ENCODE measurements at regions not wholly inside any gene's neighbourhood (a gene's known extent, or its start where the extent isn't known, plus 50 kb on each side); places are given as distances from the start of the nearest gene placed in this dataset.
"Not testable (repeated sequence)": the region's sequence is repeated elsewhere in the genome, so short reads cannot be mapped to it uniquely, and the experiment has no call there.

- no peak for DNase-seq (ENCODE audit: low spot score)
- CTCF ChIA-PET: no interaction called here
- no peak overlapping the region for H3K27ac ChIP-seq
- TF ChIP-seq, protein P1, sequence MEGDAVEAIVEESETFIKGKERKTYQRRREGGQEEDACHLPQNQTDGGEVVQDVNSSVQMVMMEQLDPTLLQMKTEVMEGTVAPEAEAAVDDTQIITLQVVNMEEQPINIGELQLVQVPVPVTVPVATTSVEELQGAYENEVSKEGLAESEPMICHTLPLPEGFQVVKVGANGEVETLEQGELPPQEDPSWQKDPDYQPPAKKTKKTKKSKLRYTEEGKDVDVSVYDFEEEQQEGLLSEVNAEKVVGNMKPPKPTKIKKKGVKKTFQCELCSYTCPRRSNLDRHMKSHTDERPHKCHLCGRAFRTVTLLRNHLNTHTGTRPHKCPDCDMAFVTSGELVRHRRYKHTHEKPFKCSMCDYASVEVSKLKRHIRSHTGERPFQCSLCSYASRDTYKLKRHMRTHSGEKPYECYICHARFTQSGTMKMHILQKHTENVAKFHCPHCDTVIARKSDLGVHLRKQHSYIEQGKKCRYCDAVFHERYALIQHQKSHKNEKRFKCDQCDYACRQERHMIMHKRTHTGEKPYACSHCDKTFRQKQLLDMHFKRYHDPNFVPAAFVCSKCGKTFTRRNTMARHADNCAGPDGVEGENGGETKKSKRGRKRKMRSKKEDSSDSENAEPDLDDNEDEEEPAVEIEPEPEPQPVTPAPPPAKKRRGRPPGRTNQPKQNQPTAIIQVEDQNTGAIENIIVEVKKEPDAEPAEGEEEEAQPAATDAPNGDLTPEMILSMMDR (conservative IDR thresholded peaks at IDR 0.05; ENCODE audit: low read depth): no peak
- POLR2A ChIA-PET (ENCODE audit: low non-redundant PET): no interaction called here
These were observed 479.5 kb downstream of the PLPP3 start for GRCh38 chr1:56099766-56100265.

GRCh38 chr1:56098946-56099345 lies 480.4 kb downstream of the PLPP3 start:
- TF ChIP-seq, protein P1 (conservative IDR thresholded peaks at IDR 0.05; ENCODE audit: low read depth): no peak
- POLR2A ChIA-PET (ENCODE audit: low non-redundant PET): no interaction called here
- CTCF ChIA-PET: no interaction called here
- no peak overlapping the region for H3K27ac ChIP-seq
- no peak for DNase-seq (ENCODE audit: low spot score)

DNA sequence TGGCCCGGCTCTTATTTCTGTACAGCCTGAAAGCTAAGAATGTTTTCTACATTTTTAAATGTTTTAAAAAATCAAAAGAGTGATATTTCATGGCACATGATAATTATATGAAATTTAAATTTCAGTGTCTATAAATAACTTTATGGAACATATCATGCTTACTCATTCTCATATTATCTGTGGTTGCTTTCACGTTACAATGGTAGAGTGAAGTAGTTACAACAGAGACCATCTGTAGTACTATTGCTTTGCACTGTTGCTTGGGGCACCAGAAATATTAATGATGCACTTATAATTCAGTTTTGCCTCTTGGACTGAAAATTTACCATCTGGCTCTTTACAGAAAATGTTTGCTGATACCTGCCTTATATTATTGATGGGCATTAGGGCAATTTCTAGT lies 481.6 kb downstream of the PLPP3 start:
- no peak overlapping the region for H3K27ac ChIP-seq
- TF ChIP-seq, protein P1 (conservative IDR thresholded peaks at IDR 0.05; ENCODE audit: low read depth): no peak
- no peak for DNase-seq (ENCODE audit: low spot score)
- ChIA-PET POLR2A (ENCODE audit: low non-redundant PET) (no interaction called here), CTCF (interaction anchor here (1.1 kb wide), 1 partner anchor 27 kb away, joined by 5 read pairs; no protein-coding TSS in a partner anchor)

DNA sequence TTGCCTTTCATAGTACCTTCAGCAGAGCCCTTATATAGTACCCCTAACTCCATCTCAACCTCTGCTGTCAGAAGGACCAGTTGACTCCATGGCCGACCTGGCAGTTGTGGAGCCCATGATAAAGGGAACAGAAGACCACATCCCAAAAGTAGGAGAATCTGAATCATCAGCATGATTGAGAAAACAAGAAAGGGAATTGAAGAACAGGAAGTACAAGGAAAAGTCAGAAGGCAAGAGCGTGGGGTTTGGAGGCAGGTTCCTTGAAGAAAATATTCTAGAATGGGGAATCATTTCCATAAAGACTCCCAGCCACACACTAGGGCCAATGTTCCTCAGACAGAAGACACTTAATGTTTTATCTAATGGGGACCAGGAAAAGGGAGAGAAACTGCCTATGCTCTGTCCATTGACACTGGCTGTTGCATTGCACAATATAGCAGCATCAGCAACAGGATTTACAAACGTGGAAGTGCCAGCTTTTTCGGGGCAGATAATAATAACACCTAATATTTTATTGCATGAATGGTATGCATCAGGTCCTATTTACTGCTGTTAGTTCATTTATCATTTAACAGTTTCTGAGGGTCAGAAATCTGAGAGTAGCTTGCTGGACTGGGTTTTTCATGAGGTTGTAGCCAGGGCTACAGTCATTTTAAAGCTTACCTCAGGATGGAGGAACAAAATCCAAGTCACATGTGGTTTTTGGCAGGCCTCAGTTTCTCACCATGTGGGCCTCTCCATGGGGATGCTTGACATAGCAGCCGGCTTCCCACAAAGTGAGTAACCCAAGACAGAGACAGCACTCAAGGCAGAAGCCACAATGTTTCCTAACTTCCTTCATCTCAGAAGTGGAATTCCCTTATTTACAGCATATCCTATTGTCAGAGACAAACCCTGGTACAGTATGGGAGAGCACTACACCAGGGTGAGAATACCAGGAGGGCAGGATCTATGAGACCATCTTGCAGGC lies 483.4 kb downstream of the PLPP3 start:
- DNase-seq (ENCODE audit: low spot score): no peak
- TF ChIP-seq, protein P1 (conservative IDR thresholded peaks at IDR 0.05; ENCODE audit: low read depth): no peak
- H3K27ac ChIP-seq: no peak overlapping the region
- ChIA-PET POLR2A (ENCODE audit: low non-redundant PET) (no interaction called here), CTCF (no interaction called here)

DNA sequence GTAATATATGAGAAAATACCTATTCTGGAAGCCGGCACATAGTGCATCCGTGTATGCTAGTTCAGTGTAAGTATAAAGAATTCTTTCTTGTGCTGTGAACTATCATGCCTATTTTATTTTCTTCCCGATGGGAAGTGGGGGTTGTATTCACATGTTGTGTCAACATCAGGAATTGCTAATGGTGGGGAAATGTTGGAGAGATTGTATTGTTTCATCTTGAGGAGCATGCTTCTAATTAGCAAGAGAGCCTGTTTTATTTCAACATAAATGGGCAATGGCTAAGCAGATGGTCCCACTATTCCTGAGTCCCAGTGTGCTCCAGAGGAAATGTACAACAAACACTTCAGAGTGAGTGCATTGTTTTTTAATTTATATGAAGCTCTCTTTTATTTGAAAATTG lies 485.2 kb downstream of the PLPP3 start:
- ChIA-PET CTCF (no interaction called here), POLR2A (ENCODE audit: low non-redundant PET) (no interaction called here)
- DNase-seq (ENCODE audit: low spot score): no peak
- H3K27ac ChIP-seq: no peak overlapping the region
- TF ChIP-seq, protein P1 (conservative IDR thresholded peaks at IDR 0.05; ENCODE audit: low read depth): no peak

DNA sequence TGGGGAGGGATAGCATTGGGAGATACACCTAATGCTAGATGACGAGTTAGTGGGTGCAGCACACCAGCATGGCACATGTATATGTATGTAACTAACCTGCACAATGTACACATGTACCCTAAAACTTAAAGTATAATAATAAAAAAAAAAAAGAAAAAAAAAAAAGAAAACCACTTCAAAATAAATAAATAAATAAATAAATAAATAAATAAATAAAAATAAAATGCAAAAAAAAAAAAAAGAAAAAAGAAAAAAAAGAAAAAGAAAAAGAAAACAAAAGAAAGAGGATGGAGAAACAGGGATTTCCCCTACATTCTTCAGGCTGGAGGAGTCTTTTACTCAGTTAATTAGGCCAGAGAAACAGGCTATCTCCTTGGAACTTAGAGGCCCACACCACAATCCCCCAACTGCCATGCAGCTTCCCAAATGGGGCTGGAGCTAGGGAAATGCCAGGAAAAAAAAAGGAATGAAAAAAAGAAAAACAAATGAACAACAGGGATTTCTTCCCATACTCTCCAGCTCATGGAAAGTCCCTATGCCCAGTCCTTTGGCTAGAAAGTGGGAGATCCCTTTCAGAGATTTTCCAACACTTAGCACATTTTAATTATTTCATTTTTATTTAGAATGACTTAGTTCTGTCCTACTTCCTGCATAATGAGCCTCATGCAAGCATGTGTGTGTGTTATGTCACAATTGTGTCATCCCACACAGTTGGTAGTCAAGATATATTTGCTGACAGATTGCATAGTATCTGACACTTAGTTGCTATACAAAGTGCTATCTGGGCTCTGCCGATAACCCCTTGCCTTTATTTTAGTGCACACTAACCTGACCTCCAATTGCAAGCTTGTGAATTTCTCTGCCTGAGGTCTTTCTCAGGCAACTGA lies 486.4 kb downstream of the PLPP3 start:
- H3K27ac ChIP-seq: no peak overlapping the region
- DNase-seq (ENCODE audit: low spot score): no peak
- POLR2A ChIA-PET (ENCODE audit: low non-redundant PET): no interaction called here
- CTCF ChIA-PET: interaction anchor here (0.6 kb wide), 1 partner anchor 390 kb away, joined by 3 read pairs; no protein-coding TSS in a partner anchor
- TF ChIP-seq, protein P1 (conservative IDR thresholded peaks at IDR 0.05; ENCODE audit: low read depth): no peak

- CTCF ChIA-PET; H3K27ac ChIP-seq; POLR2A ChIA-PET (ENCODE audit: low non-redundant PET); DNase-seq (ENCODE audit: low spot score): not testable (repeated sequence)
These were observed 489.5 kb downstream of the PLPP3 start for GRCh38 chr1:56089826-56090225.

Data from RWPE1 (cell line).